Tibial nerve (tissue), 4 donors: ENCODE measurements at regions not wholly inside any gene's neighbourhood (a gene's known extent, or its start where the extent isn't known, plus 50 kb on each side); places are given as distances from the start of the nearest gene placed in this dataset.

Experiments used
- DNase-seq, 2 donors: peaks; one replicate each; pipeline ENCODE4 v3.0.0-alpha.2; 2019; ENCODE audit warnings: low spot score in 2 of 2
- H3K27ac ChIP-seq, 4 donors: fragments of 200-600 bp; sonication (generic) in 3 of 4; one replicate each; pipeline ENCODE4 v1.5.1; 2017 to 2019; ENCODE audit warnings: mild to moderate bottlenecking in 1 of 4
- H3K27me3 ChIP-seq, 2 donors: fragments of 200-600 bp; sonication (generic) in 1 of 2; one replicate each; pipeline versions ENCODE4 v1.5.1 to v1.6.0; 2017 to 2019
- H3K36me3 ChIP-seq, 3 donors: fragments of 200-600 bp; sonication (generic); one replicate each; pipeline ENCODE4 v1.5.1; 2018 to 2019
- H3K4me1 ChIP-seq, 4 donors: fragments of 200-600 bp; sonication (generic) in 3 of 4; one replicate each; pipeline ENCODE4 v1.5.1; 2017 to 2019
- H3K4me3 ChIP-seq, 4 donors: fragments of 200-600 bp; sonication (generic) in 3 of 4; one replicate each; pipeline ENCODE4 v1.5.1; 2017 to 2019; ENCODE audit warnings: mild to moderate bottlenecking in 1 of 4, moderate library complexity in 1 of 4
- H3K9me3 ChIP-seq, 4 donors: fragments of 200-600 bp; sonication (generic) in 3 of 4; one replicate each; pipeline ENCODE4 v1.5.1; 2017 to 2019
- EP300 ChIP-seq, 2 donors: sonication (generic); formaldehyde crosslinking; IDR thresholded peaks; one replicate each; pipeline ENCODE4 v1.6.1; 2017; ENCODE audit warnings: antibody characterized with exemption in 2 of 2, mild to moderate bottlenecking in 1 of 2
- POLR2A ChIP-seq, 2 donors: fragments of 450-650 bp; IDR thresholded peaks; one replicate each; pipeline ENCODE4 v1.6.1; 2017; ENCODE audit warnings: antibody characterized with exemption in 2 of 2, mild to moderate bottlenecking in 2 of 2, moderate library complexity in 2 of 2
- WGBS, 2 donors: methylation state at CpG; one replicate each; pipeline ENCODE4 v1.1.5; 2018; 5-methylcytosine and 5-hydroxymethylcytosine counted together
- TF ChIP-seq, protein P1 (sequence below), 5 experiments: fragments of 200-600 bp in 3 of 5; fragments of 450-650 bp in 2 of 5; sonication (generic) in 3 of 5; IDR thresholded peaks; one replicate each; pipeline ENCODE4 v1.5.1; 2016 to 2019; ENCODE audit warnings: antibody characterized with exemption in 5 of 5, mild to moderate bottlenecking in 3 of 5, moderate library complexity in 2 of 5

DNA sequence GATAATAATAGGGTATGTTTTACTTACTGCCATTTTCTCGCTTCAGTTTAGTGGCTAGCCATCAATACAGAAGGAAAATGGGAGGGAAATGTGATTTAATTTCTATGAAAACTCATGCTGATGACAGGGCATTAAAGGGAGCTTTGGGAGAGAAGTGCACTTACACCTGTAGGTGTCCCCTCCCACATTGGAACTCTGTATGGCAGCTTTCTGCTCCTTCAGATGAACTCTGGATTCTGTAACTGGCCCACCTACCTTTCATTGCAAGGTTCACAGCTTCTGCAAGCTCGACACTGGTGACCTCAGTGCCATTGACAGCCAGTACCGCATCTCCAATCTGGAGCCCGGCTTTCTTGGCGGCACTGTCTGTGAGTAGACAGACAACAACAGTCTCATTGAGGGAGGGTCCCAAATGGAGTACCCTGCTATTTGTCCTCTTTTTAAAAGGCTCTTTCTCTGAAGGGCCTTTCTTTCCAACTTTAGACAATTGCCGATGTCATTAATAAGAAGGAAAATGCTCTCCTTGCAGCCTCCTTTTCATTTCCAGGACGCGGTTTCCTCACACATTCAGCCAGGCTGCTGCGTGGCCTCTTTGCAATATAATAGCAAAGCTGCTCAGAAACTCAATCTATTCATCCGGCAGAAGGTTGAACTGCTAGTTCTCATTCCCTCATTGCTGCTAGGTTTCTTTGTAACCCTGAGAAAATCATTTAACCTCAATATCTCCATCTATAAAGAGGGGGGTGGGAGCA, 63.6 kb downstream of the NUDT12 start:
- peaks cover 0 to 6% (median 0%) of the 10 kb centered on the region in 4 donors for H3K9me3 ChIP-seq
- H3K4me1 ChIP-seq = peaks cover 0 to 16% (median 3%) of the 10 kb centered on the region in 4 donors
- WGBS, 2 donors = 49 to 56% methylated on average over 10 of the region's 10 CpGs
- DNase-seq = no peak
- no peaks in the 10 kb centered on the region for H3K27me3 ChIP-seq
- H3K4me3 ChIP-seq = no peak overlapping the region
- no peak overlapping the region for H3K27ac ChIP-seq
- TF ChIP-seq, protein P1, sequence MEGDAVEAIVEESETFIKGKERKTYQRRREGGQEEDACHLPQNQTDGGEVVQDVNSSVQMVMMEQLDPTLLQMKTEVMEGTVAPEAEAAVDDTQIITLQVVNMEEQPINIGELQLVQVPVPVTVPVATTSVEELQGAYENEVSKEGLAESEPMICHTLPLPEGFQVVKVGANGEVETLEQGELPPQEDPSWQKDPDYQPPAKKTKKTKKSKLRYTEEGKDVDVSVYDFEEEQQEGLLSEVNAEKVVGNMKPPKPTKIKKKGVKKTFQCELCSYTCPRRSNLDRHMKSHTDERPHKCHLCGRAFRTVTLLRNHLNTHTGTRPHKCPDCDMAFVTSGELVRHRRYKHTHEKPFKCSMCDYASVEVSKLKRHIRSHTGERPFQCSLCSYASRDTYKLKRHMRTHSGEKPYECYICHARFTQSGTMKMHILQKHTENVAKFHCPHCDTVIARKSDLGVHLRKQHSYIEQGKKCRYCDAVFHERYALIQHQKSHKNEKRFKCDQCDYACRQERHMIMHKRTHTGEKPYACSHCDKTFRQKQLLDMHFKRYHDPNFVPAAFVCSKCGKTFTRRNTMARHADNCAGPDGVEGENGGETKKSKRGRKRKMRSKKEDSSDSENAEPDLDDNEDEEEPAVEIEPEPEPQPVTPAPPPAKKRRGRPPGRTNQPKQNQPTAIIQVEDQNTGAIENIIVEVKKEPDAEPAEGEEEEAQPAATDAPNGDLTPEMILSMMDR (IDR thresholded peaks at IDR 0.05) = no peak
- TF ChIP-seq EP300 (IDR thresholded peaks at IDR 0.05) (no peak), POLR2A (IDR thresholded peaks at IDR 0.05) (no peak)
- H3K36me3 ChIP-seq = no peaks in the 10 kb centered on the region

DNA sequence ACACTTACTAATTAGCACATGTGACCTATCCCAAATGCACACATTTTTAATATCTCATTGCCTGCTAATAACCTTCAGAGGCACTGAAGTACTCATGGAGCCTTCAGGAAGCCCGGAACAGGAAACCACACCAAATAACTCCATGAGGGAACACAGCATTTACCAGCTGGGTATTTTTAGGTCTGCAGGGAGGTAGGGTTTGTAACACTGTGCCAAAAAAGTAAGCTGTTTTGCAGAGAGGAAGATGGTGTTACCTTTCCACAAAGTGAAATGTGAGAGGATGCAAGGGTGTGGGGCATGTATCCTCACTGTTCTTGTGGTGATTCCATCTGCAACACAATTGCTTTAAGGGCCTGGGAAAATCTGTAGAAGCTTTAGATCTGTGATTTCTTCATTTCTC, 64.4 kb downstream of the NUDT12 start:
- Histone ChIP-seq H3K9me3 (peaks cover 0 to 6% (median 0%) of the 10 kb centered on the region in 4 donors), H3K27me3 (no peaks in the 10 kb centered on the region), H3K36me3 (no peaks in the 10 kb centered on the region), H3K27ac (no peak overlapping the region), H3K4me1 (peaks cover 0 to 16% (median 3%) of the 10 kb centered on the region in 4 donors), H3K4me3 (no peak overlapping the region)
- DNase-seq = no peak
- TF ChIP-seq POLR2A (IDR thresholded peaks at IDR 0.05) = no peak
- TF ChIP-seq, protein P1 (IDR thresholded peaks at IDR 0.05) = no peak
- no peak for TF ChIP-seq EP300 (IDR thresholded peaks at IDR 0.05)
- 52 to 77% methylated on average over 1 of the region's 1 CpG for WGBS, 2 donors

DNA sequence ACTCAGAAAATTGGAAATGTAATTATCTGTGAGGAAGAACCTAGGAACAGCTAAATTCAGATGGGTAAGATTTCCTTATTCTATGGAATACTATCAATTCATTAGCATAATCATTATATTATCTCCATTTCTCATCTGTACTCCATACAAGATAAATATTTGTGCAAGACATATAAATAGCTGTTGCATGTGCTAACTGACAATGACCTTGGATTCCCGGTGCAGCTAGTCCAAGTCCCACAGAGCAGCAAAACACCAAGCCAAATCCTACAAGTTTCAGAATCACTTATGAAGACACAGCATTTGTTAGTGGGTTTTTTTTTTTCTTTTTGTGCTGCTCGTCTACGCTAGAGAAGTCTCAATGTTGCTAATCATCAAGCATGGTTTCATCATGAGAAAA, 64.8 kb downstream of the NUDT12 start:
- no peak for TF ChIP-seq POLR2A (IDR thresholded peaks at IDR 0.05)
- TF ChIP-seq, protein P1 (IDR thresholded peaks at IDR 0.05) = no peak
- TF ChIP-seq EP300 (IDR thresholded peaks at IDR 0.05) = no peak
- DNase-seq = no peak
- Histone ChIP-seq H3K4me3 (no peak overlapping the region), H3K27me3 (no peaks in the 10 kb centered on the region), H3K9me3 (peaks cover 0 to 6% (median 0%) of the 10 kb centered on the region in 4 donors), H3K4me1 (peaks cover 0 to 16% (median 3%) of the 10 kb centered on the region in 4 donors), H3K27ac (no peak overlapping the region), H3K36me3 (no peaks in the 10 kb centered on the region)
- 45% methylated on average over 3 of the region's 3 CpGs for WGBS, 2 donors

DNA sequence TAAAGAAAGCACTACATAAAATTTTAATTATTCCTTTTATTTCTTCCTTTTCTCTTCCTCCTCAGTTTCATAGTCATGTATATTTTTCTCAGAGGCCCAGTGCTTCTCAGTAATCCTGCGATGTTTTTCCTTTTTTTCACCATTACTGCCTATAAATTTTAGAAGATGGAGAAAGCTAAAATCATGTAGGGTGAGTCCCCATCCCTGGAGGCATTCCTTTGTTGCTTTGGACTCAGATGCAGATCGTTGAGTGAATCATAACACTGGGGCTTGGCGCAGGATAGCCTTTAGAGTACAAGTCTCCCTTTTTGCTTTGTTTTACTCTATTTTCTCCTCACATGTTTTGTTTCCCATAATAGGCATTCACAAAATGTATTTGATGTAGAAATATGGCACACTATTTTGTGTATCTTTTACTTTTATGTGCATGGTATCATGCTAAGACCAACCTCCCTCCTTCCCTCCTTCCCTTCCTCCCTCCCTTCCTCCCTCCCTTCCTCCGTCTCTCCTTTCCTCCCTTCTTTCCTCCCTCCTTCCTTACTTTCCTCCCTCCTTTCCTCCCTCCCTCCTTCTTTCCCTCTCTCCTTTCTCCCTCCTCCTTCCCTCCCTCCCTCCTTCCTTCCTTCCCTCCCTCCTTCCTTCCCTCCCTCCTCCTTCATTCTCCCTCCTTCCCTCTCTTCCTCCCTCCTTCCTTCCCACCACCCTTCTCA, 72.4 kb downstream of the NUDT12 start:
- peaks cover 0 to 6% (median 0%) of the 10 kb centered on the region in 4 donors for H3K9me3 ChIP-seq
- TF ChIP-seq, protein P1 (IDR thresholded peaks at IDR 0.05) = no peak
- no peak for TF ChIP-seq EP300 (IDR thresholded peaks at IDR 0.05)
- no peak for TF ChIP-seq POLR2A (IDR thresholded peaks at IDR 0.05)
- H3K27me3 ChIP-seq = no peaks in the 10 kb centered on the region
- no peak overlapping the region for H3K4me3 ChIP-seq
- no peak overlapping the region for H3K27ac ChIP-seq
- peaks cover 0 to 4% (median 0%) of the 10 kb centered on the region in 4 donors for H3K4me1 ChIP-seq
- WGBS, 2 donors = 63 to 65% methylated on average over 4 of the region's 4 CpGs
- no peak for DNase-seq
- H3K36me3 ChIP-seq = no peaks in the 10 kb centered on the region

DNA sequence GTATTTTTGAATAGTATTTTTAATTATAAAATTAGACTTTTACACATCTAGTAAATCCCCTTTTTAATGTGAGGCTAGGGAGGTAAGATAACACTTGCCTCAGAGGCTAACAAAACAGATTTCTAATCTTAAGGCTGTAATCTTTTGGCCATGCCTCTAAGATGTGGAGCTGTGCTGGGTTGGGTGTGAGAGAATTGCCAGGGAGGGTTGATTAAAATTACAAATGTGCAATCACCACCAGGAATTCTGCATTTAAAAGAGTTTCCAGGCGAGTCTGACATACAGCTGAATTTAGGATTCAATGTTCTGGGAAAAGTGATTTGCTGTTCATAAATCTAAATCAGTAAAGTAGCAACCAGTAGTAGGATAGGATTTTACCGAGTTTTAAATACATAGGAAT, 73.3 kb downstream of the NUDT12 start:
- peaks cover 0 to 4% (median 0%) of the 10 kb centered on the region in 4 donors for H3K4me1 ChIP-seq
- H3K27ac ChIP-seq = no peak overlapping the region
- no peaks in the 10 kb centered on the region for H3K27me3 ChIP-seq
- H3K36me3 ChIP-seq = no peaks in the 10 kb centered on the region
- TF ChIP-seq, protein P1 (IDR thresholded peaks at IDR 0.05) = no peak
- TF ChIP-seq POLR2A (IDR thresholded peaks at IDR 0.05) (no peak), EP300 (IDR thresholded peaks at IDR 0.05) (no peak)
- no peak overlapping the region for H3K4me3 ChIP-seq
- peaks cover 0 to 3% (median 0%) of the 10 kb centered on the region in 4 donors for H3K9me3 ChIP-seq
- no peak for DNase-seq
- WGBS, 2 donors = 57 to 60% methylated on average over 2 of the region's 2 CpGs
